Inflammatory macrophage treated with lipopolysaccharide for 4 hours (primary cell): ENCODE measurements at regions not wholly inside any gene's neighbourhood (a gene's known extent, or its start where the extent isn't known, plus 50 kb on each side); places are given as distances from the start of the nearest gene placed in this dataset.
"Not testable (repeated sequence)": the region's sequence is repeated elsewhere in the genome, so short reads cannot be mapped to it uniquely, and the experiment has no call there.

ENCODE experiments used
- DNase-seq: peaks from one replicate; pipeline ENCODE4 v3.0.0-alpha.2; 2020

DNA sequence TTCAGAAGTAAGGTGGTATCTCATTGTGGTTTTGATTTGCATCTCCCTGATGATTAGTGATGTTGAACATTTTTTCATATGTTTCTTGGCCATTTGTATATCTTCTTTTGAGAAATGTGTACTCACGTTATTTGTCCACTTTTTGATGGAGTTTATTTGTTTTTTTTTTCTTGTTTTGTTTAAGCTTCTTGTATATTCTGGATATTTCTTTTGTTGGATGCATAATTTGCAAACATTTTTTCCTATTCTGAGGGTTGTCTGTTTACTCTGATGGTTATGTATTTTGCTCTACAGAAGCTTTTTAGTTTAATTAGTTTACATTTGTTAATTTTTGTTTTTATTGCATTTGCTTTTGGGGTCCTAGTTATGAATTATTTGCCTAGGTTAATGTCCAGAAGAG, 927.4 kb upstream of the LRFN5 start:
- no peak for DNase-seq

DNA sequence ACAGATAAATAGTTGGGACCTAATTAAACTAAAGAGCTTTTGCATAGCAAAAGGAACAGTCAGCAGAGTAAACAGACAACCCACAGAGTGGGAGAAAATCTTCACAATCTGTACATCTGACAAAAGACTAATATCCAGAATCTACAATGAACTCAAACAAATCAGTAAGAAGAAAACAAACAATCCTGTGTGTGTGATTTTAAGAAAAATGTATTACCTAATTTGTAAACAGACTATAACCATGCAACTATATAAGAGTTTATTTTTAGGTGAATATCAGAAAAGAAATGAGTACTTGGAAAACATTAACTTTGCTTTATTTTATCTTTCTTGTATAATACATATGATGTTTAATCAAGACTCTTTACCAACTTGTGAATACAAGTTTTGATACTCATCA, 929.5 kb upstream of the LRFN5 start:
- DNase-seq: not testable (repeated sequence)

DNA sequence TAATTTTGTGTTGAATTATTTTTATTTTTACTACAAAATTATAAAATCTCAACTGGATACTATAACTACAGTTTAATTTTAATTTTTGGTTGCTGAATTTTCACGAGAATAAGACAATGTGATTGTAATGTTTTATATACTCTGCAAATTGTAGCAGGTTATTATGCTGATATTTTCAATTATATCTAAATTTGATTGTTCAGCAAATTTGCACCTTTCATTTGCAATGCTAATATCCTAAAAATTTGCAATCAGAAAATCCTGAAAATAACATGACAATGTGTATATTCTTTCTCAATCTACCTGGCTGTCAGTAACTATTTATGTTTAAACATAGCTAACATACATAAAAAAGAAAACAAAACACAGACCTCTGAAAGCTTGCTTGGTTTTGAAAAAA, 932.2 kb upstream of the LRFN5 start:
- DNase-seq: no peak

DNA sequence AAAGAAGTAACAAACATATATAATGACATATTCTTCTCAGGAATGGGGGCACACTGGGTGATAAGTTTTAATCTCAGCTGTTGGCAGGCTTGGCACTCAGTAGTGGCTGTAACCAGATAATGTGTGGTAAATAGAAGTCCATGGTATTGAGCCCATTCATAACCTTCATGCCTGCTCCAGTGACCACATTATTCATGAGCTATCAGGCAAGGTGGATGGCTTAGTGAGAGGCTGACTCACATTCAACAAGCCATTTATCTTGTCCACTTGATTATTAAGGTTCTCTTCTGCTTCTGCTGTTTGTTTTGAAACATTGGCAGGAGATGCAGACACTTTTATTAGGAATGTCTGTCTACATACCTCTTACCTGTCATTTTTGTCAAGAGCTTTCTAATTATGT, 950.4 kb upstream of the LRFN5 start:
- DNase-seq: no peak

DNA sequence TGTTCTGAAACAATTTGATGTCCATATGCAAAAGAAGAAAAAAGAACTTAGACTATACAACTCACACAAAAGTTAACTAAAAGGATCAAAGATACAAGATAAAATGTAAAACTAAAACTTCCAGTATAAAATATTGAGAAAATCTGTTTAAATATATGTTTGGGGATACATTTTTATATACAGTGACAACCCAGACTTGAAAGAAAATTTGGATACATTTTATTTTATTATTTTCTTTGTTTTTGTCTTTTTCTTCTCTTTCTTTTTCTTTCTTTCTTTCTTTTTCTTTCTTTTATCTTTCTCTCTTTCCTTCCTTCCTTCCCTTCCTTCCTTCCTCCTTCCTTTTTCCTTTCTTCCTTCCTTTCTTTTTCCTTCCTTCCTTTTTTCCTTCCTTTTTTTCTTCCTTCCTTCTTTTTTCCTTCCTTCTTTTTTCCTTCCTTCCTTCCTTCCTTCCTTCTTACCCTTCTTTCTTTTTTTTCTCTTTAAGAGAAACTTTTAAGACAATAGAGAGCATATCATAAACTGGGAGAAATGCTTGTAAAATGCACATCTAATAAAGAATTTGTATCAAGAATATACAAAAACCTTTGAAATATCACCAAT, 954.5 kb upstream of the LRFN5 start:
- no peak for DNase-seq

DNA sequence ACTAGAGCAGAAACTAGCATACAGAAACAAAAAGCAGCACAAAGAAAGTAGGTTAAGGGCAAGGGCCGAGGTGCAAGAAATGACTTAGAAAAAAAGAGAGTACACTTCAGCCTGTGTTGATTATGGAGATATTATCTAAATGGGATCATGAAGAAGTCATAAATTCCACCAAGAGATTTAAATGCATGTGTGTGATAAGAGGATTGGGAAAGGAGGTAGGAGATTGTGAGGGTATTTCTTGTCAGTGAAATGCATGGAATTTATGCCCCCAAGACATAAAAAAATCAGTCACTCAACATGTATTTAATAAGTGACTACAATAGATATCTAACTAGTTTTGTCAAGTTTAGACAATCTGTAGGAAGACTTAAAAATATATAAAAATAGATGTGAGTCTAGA, 976.2 kb upstream of the LRFN5 start:
- no peak for DNase-seq

DNA sequence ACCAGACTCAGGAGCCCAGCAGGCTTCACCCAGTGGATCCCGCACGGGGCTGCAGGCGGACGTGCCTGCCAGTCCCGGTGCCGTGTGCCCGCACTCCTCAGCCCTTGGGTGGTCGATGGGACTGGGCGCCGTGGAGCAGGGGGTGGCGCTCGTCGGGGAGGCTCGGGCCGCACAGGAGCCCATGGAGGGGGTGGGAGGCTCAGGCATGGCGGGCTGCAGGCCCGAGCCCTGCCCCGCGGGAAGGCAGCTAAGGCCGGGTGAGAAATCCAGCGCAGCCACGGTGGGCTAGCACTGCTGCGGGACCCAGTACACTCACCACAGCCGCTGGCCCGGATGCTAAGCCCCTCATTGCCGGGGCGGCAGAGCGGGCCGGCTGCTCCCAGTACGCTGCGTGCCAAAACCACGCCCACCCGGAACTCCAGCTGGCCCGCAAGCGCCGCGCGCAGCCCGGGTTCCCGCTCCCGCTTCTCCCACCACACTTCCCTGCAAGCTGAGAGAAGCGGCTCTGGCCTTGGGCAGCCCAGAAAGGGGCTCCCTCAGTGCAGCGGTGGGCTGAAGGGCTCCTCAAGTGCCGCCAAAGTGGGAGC, 977.0 kb upstream of the LRFN5 start:
- not testable (repeated sequence) for DNase-seq

DNA sequence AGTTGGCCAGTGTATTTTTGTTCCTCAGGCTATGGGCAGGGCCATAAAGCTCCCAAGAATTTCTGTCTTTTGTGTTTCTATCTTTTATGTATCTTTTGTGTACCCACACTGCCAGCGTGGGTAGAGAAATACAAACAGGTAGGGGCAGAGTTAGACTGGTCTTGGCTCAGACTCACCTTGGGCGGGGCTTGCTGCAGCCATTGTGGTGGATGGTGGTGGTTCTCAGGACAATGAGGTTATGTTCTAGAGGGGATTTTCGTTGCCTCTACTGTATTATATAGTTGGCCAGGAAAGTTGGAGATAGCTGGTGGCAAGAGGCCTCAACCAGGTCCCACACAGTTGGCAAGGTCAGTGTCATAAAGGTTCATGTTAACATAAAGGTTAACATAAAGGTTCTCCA, 977.5 kb upstream of the LRFN5 start:
- no peak for DNase-seq

DNA sequence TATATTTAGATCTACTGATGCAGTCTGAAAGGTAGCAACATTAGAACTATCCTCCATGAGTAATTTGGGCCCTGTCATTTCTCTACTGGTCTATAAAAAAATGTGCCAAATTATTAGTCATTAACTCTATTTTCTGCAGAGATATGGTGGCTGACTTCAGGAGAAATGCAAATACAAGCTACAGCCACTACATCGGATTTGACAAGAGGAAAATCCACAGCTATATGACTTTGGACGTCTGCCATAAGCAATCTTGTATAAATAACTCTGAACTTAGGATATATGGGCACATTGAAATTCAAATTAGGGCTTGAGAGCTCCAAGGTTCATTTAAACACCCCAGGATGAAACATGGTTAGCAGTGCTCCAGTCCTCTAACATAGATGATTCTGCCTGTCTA, 983.0 kb upstream of the LRFN5 start:
- DNase-seq: no peak

DNA sequence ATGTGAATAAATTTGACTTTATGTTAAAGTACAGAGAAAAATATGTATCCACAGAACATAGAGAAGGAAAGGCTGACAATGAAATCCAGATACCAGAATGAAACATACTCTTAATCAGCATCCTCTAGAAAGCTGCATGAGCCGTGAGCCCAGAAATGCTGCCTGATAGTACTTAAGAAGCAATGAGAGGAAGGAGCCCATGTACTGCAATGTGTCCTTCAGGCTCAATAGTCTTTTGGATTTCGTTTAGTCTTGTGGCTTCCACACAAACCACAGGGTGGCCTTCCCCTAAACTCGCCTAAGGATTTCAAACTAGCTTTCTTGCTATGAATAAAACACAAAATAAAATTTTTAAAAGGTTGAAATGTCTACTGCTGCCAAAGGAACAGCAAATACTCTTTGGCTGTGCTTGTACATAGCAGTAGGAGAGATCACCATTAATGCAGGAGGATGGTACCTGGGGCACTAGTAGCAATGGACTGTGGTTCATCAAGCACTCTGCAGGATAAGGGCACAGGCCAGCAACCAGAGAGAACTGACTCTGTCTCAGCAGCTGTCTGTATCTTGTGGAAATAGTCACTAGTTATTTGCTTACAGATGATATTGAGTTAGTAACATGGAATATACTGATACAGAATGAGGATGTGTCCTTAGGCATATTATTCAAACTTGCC, 988.3 kb upstream of the LRFN5 start:
- DNase-seq: no peak

DNA sequence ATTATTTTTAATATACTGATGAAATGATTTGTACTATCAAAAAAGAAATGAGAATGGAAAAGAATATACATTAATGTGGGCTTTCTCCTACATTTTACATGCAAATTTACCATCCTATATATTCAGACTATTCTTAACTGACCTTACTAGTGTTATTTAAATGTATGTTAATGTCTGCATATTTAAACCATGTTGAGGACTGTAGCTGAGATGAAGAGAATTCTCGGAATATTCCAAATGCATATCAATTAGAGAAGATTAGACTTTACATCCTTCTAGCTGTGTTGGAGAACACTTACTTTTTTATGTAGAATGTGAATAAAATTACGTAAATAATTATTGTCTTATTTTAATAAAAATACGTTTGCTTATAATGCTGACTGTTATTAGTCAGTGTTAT, 990.1 kb upstream of the LRFN5 start:
- no peak for DNase-seq

DNA sequence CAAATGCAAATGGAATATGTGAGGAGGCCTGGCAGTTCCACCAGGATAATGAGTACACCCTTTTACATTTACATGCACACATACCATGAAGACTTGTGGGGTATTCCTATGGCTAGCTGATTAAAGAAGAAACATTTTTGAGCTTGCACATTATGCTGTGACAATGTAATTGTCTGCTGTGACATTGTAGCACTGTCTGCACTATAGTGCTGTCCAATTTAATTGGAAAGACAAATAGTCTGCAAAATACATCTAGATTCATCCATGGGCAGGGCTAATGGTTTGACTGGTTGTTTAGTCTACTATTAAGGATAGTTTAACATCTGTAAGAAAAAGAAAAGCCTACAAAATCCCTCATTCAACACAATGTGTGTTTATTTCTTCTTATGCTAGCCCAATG, 1005.6 kb upstream of the LRFN5 start:
- DNase-seq: no peak

DNA sequence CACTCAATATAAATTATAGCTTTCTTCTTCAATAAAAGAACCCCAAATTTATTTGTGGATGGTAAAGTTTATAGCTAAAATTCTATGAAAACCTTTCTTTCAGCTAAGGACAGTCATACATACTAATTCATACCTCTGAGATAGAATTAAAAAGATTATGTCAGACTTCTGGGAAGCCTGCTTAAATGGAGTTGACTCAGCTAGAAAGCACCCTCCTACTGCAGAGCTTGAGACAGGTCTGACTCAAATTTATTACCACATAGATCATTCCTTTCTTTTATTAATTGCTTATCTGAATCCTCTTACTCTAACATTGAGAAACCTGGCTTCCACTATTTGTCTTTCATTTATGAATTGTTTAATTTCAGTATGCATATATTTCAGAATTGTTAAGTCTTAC, 1007.0 kb upstream of the LRFN5 start:
- DNase-seq: no peak

DNA sequence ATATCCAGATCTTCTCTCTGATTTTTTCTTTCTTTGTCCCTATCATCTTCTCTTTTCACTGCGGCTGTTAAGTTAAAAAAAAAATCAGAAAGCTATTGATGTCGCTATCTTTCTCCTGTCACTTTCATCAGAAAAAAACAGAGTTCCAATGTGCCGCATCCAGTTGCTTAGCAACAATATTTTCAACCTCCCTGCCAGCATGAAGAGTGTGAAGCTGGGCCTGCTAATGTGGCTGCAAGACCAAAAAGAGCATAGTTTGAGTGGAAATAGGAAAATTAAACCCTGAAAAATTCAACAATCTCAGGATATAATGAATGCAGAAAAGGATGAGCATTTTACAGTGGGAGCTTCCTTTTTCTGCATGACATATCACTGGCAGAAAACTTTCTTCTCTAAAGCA, 1025.4 kb upstream of the LRFN5 start:
- DNase-seq: no peak

DNA sequence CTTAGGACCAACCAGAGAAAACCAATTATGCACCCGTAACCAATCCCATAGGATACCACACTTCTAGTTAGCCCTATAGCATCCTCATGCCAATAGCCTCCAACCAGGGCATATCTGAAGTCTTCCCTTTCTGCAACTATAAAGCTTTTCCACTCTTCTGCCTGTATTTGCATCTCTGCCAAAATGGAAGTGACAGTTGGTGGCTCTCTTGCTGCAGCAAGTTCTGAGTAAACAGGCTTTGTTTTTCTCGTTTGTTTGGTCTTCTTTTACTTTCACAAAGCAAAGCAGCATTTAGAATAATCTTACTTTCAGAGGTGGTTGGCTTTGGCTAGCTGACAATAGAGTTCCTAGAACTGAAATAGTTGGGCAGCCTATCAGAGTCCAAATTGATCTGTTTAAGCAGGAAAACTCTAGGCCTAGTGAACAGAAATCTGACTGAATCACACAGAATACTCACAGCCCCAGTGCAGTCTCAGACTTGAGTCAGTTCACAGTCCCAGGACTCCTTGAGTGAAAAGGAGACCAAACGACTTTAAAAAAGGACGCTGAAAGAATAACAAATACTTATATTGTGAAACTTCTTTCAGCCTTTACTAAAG, 1029.7 kb upstream of the LRFN5 start:
- DNase-seq: no peak

DNA sequence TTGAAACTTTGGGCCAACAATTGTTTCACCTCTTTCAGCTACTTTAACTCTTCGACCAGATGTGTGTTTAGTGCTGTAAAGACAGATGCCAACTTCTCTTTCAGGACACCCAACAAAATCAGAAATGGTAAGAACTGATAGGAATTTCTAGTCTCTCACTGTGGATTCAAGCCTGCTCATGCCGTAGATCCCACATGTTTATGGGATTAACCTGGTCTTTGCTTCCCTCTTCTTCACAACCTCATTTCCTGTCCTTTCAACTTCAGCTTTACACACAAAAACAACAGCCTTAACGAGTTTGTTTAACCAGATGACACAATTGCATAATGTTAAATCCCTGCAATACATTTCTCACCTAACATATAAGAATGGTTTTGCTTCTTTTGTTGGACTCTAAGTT, 1031.9 kb upstream of the LRFN5 start:
- no peak for DNase-seq

DNA sequence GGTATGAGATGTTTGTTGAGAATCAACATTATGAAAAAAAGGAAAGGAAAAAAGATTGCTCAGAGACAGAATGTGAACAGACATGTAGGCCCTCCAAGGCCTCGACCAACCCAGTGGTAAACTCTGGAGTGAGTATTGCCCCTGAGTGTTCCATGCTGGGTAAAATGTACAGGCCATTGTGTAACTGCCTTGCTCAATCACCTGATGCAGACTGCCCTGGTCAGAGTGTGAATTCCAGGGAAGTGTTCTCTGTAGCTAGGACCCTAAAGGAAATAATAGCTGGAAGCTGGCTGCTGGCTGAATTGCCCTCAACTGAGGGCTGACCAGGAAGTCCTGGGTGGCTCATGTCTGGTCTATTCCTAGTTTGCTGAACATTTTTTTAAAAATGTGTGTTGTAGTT, 1081.4 kb upstream of the LRFN5 start:
- DNase-seq: no peak

DNA sequence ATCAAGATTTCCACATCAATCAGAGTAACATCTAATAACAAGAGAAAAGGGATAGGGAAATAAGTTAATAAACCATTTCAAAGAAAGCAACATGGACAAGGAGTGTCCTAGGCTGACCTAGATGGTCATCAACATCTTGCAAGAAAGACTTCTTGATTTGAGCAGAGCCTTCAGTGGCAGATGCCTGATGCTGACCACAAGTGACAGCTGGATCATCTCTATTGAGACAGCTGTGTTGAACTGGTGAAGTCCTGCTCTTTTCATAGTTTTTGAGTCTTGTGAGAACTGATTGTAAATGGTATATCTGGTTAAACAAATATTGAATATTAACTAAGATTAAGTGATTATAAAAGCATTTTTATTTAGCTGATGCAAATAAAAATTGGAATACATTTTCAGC, 1083.6 kb upstream of the LRFN5 start:
- no peak for DNase-seq

DNA sequence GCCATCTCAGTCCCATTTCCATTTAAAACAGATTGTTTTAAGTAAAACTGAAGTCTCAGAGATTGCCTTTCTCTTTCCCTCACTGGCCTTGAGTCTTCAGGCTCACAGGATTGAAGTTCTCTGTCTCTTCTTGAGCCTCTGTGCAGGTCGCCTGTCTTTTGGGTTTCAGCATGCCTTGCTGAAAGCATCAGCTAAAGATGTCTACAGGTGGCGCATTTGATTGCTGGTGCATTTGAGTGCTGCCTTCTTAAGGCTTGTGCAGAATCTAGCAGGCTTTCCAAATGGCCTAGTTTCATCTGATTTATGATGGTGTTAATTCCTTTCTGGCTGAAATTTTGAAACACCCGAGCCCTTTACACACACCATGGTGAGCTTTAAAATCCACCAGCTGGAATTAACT, 1062.2 kb upstream of the FBXO33 start:
- DNase-seq: no peak

DNA sequence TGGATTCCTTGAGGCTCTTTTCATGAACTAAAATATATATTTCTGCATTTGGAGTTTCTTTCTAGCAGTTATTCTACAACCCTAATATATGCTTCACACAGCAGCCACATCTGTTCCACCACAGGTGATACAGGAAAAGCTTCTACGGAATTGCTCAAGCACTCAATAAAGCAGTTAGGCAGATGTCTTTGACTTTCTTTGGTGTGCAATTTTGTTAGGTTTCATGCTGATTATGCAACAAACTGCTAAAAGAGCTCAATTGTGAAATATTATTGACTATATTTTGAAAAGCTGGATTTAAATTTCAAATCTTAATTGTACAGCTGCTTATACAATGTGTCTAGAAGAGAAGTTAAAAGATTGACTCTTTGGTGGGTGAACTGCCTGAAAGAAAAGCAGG, 1055.6 kb upstream of the FBXO33 start:
- no peak for DNase-seq

DNA sequence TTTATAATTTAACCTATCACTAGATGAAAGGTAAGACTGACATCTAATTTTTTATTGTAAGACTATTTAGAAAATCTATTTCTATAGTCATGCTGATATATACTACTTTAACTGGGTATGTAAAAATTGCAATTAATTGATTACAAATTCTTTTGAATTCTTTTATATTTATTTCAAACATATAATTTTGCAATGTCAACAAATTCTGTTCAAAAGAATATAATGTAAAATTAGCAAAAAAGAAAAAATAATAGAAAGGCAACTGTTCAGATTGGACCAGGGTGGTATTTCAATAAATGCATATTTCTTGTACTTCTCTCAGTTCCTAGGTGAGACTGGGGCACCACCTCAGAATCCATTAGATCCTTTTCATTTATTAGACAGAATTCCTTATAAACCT, 1053.5 kb upstream of the FBXO33 start:
- no peak for DNase-seq

DNA sequence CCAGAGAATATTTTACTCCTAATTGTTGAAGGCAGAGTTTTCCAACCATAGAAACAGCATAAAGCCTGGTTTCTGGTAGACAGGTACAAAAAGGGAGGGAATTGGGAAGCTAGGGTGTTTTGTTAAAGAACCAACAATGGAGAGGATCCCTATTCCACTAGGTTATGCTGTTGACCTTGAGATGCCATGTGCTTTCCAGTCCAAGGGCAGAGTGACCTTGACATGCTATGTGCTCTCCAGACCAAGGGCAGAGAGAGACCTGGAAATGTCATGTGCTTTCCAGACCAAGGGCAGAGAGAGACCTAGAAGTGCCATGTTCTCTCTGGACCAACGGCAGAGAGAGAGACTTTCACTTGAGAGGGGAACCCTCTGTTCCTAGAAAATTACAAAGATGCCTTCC, 1043.8 kb upstream of the FBXO33 start:
- no peak for DNase-seq

DNA sequence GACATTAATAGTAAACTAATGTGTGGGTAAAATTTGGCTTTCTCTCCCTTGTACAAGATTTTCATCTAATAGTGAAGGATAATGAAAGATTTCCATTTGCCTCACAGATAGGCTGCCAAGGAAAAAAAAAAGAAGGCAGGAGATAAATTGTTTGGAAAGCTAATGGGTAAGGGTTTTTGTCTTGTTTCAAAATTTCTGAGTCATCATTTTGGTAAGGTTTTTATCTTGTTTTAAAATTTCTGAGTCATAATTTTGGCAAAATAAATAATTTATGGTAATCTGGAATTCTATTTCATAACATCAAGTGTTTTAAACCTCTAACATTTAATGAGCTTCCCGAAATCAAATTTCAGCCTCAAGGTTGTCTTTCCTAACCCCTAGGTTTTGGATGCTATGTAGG, 1035.7 kb upstream of the FBXO33 start:
- no peak for DNase-seq

DNA sequence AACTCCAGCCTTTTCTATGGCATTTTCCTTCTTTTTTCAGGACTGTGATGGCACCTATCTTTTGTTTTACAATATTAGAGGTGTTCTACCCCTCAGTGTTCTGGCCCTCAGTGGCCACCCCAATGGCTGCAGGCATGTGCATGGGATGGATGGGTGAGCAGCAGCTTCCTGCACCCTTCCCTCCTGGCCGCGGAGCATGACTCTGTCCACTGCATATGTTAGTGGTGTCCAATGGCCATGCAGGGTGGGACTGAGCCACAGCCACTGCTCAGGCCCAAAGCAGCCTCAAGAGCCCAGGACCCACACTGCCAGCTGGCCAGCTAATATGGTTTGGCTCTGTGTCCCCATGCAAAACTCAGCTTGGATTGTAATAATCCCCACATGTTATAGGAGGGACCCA, 1032.3 kb upstream of the FBXO33 start:
- no peak for DNase-seq

DNA sequence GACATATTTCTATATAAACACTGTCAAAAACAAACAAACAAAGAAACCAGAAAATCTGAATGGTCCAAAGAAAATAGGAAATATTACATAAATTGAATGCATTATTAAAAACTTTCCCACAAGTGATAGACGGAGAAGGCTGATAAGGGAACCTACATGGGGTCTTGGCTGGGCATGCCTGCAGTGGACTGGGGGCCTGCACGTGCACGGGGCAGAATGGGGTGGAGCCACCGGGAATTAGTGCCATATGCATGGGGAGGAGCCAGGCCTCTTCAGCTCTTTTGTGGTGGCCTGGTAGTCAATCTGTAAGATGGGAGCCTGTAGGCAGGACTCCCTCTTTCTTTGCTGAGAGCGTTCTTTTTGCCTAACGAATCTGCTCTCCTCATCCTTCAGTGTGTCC, 1031.7 kb upstream of the FBXO33 start:
- DNase-seq: no peak
